Endothelial cell of umbilical vein (primary cell): ENCODE measurements at regions not wholly inside any gene's neighbourhood (a gene's known extent, or its start where the extent isn't known, plus 50 kb on each side); places are given as distances from the start of the nearest gene placed in this dataset.

ENCODE experiments used
- BruUV-seq: library from RNA; stranded (reverse); fragments of 400-500 nt; replicated peaks from 2 replicates; lab custom pipeline; 2021; lab: Mats Ljungman, UMichigan
- CTCF ChIA-PET: fragments of 300-600, 350-600 bp; sonication (Branson Sonifier 250); formaldehyde crosslinking; loops from one replicate; lab custom pipeline; 2021; ENCODE audit warnings: antibody characterized with exemption, inconsistent platforms; lab: Charles Lee
- POLR2A ChIA-PET: fragments of 300-600, 350-600 bp; sonication (Branson Sonifier 250); formaldehyde crosslinking; loops from one replicate; lab custom pipeline; 2021; ENCODE audit warnings: antibody characterized with exemption, inconsistent platforms; lab: Charles Lee
- DNase-seq: peaks from one replicate; pipeline ENCODE4 v3.0.0-alpha.2; 2011; ENCODE audit warnings: low read depth, low spot score
- FAIRE-seq: peaks from 2 replicates; lab custom pipeline; 2011; peaks lifted over from hg19 to GRCh38; lab: Jason Lieb, UNC
- H2AFZ ChIP-seq: 2 replicates; pipeline ENCODE4 v1.6.0; 2012; ENCODE audit warnings: low read depth, low read length, control low read depth, inconsistent platforms
- H3K27ac ChIP-seq: 2 replicates; pipeline ENCODE4 v1.5.1; 2011; ENCODE audit warnings: low read depth, mild to moderate bottlenecking, control low read depth, low read length, moderate library complexity; ENCODE audit not compliant: insufficient read depth
- H3K27me3 ChIP-seq, 2 experiments: 2 replicates each; pipeline versions ENCODE4 v1.6.0 to v1.6.1; 2011; ENCODE audit warnings: low read length in 2 of 2, mixed read lengths in 1 of 2; ENCODE audit not compliant: control insufficient read depth in 2 of 2, insufficient read depth in 2 of 2
- H3K36me3 ChIP-seq, 2 experiments: 2 replicates in 1 of 2; 3 replicates in 1 of 2; pipeline ENCODE4 v1.5.1; 2011; ENCODE audit warnings: low read length in 2 of 2, mild to moderate bottlenecking in 1 of 2, moderate library complexity in 1 of 2; ENCODE audit not compliant: control insufficient read depth in 2 of 2, insufficient read depth in 2 of 2; ENCODE audit errors: extremely low read depth in 1 of 2
- H3K4me1 ChIP-seq: 3 replicates; pipeline ENCODE4 v1.5.1; 2011; ENCODE audit warnings: mild to moderate bottlenecking, low read length; ENCODE audit not compliant: control insufficient read depth, insufficient read depth; ENCODE audit errors: extremely low read depth
- H3K4me2 ChIP-seq: 2 replicates; pipeline ENCODE4 v1.6.1; 2011; ENCODE audit warnings: low read length, control low read depth, mixed read lengths; ENCODE audit not compliant: insufficient read depth
- H3K4me3 ChIP-seq, 3 experiments: fragments of 200-600 bp in 1 of 3; sonication (generic), shearing (Covaris generic) in 1 of 3; replicated peaks in 1 of 3; 2 replicates each; pipeline ENCODE4 v1.5.1; 2011 to 2016; ENCODE audit warnings: control low read depth in 3 of 3, low read length in 3 of 3, mild to moderate bottlenecking in 2 of 3, inconsistent platforms in 1 of 3, low read depth in 1 of 3, moderate library complexity in 1 of 3; ENCODE audit not compliant: insufficient read depth in 1 of 3
- H3K79me2 ChIP-seq: 2 replicates; pipeline ENCODE4 v1.6.0; 2012; ENCODE audit warnings: low read length, inconsistent platforms; ENCODE audit not compliant: control insufficient read depth, insufficient read depth
- H3K9ac ChIP-seq: replicated peaks from 2 replicates; pipeline ENCODE3; 2011; ENCODE audit warnings: low read length, control low read depth; ENCODE audit not compliant: insufficient read depth; ENCODE audit errors: extremely low read depth
- H3K9me1 ChIP-seq: replicated peaks from 3 replicates; pipeline ENCODE4 v1.6.0; 2011; ENCODE audit warnings: mild to moderate bottlenecking, low read length; ENCODE audit not compliant: control insufficient read depth, insufficient read depth; ENCODE audit errors: extremely low read depth
- H3K9me3 ChIP-seq: replicated peaks from 2 replicates; pipeline ENCODE4 v1.5.1; 2012; ENCODE audit warnings: low read length, inconsistent platforms; ENCODE audit not compliant: control insufficient read depth, insufficient read depth
- H4K20me1 ChIP-seq: replicated peaks from 2 replicates; pipeline ENCODE3; 2011; ENCODE audit warnings: mild to moderate bottlenecking, low read length; ENCODE audit not compliant: control insufficient read depth, insufficient read depth; ENCODE audit errors: extremely low read depth
- EZH2 ChIP-seq: IDR thresholded peaks from 2 replicates; pipeline ENCODE4 v1.6.1; 2012; ENCODE audit warnings: borderline replicate concordance, low read depth, mild to moderate bottlenecking, moderate library complexity, low read length, inconsistent platforms; ENCODE audit not compliant: severe bottlenecking
- FOS ChIP-seq: IDR thresholded peaks from 2 replicates; pipeline ENCODE4 v1.6.1; 2011; ENCODE audit warnings: mild to moderate bottlenecking, low read length, moderate library complexity, borderline replicate concordance; ENCODE audit not compliant: insufficient read depth
- GATA2 ChIP-seq: IDR thresholded peaks from 2 replicates; pipeline ENCODE4 v1.7.0; 2011; ENCODE audit warnings: low read depth, mild to moderate bottlenecking, moderate library complexity, mixed read lengths, low read length; ENCODE audit not compliant: insufficient read length, insufficient read depth
- JUN ChIP-seq: IDR thresholded peaks from 2 replicates; pipeline ENCODE4 v1.6.1; 2011; ENCODE audit warnings: borderline replicate concordance, low read depth; ENCODE audit not compliant: insufficient read length, insufficient read depth
- MYC ChIP-seq: IDR thresholded peaks from one replicate; pipeline ENCODE4 v1.6.1; 2011; ENCODE audit warnings: mild to moderate bottlenecking, low read depth, low read length
- POLR2A ChIP-seq: IDR thresholded peaks from 2 replicates; pipeline ENCODE4 v1.6.1; 2012; ENCODE audit warnings: low read depth, mild to moderate bottlenecking, control low read depth, low read length
- POLR2AphosphoS5 ChIP-seq: IDR thresholded peaks from 2 replicates; pipeline ENCODE4 v1.6.1; 2012; ENCODE audit warnings: low read depth, mild to moderate bottlenecking, control low read depth, low read length, moderate library complexity; ENCODE audit not compliant: insufficient read depth
- dilution Hi-C: fragments of 300-500 bp; cut with MboI; formaldehyde crosslinking; loops from one replicate; pipeline ENCODE4 v1.15.0; 2019; ENCODE audit warnings: low sequenced_read_pairs; ENCODE audit not compliant: extremely low pct_ligation_motif_present
- intact Hi-C: fragments of 100-400 bp; cut with micrococcal nuclease; formaldehyde crosslinking; loops from one replicate; pipeline ENCODE4 v1.10.0; 2022
- TF ChIP-seq, protein P1 (sequence below), 2 donors: IDR thresholded peaks; 1 replicate in 1 of 2; 2 replicates in 1 of 2; pipeline ENCODE4 v1.5.1; 2011; ENCODE audit warnings: low read length in 2 of 2, mild to moderate bottlenecking in 2 of 2, moderate library complexity in 2 of 2, control low read depth in 1 of 2, inconsistent platforms in 1 of 2, low read depth in 1 of 2; ENCODE audit not compliant: insufficient read depth in 1 of 2; ENCODE audit errors: extremely low read depth in 1 of 2
- TF ChIP-seq, protein P2 (sequence below): IDR thresholded peaks from 2 replicates; pipeline ENCODE4 v1.6.1; 2011; ENCODE audit not compliant: insufficient read depth, insufficient read length

DNA sequence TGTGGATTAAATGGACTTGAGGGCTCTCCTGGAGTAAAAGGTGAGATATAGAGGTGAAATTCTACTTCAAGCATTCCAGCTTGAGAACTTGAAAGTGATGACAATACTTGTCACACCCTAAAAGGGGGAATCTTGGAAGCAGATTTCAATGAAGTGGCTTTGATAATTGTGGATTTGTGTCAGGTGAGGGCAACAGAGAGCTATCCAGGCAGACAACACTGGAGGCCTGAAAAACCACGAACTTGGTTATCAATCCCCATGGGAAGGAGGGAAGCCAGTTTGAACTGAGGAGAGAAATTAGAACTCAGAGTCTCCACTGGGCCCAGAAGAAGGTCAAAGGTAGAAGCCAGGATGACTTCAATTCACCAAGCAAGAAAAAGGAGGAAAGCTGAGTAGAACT is 263.9 kb downstream of the FIGN start:
- Histone ChIP-seq H3K9ac (no peak overlapping the region), H3K4me1 (no peaks in the 10 kb centered on the region), H3K79me2 (no peaks in the 10 kb centered on the region), H3K36me3 (no peaks in the 10 kb centered on the region), H3K9me3 (no peaks in the 10 kb centered on the region), H3K27me3 (peaks cover 2 to 3% of the 10 kb centered on the region in 2 experiments), H3K4me2 (no peak overlapping the region), H2AFZ (no peak overlapping the region), H3K9me1 (no peaks in the 10 kb centered on the region), H3K4me3 (no peak overlapping the region), H4K20me1 (no peaks in the 10 kb centered on the region), H3K27ac (no peak overlapping the region)
- ChIA-PET CTCF (interaction anchor here (0.5 to 2.6 kb wide), 14 partner anchors 9 to 589 kb away, joined by 3 to 29 read pairs (median 4); no protein-coding TSS in a partner anchor), POLR2A (no interaction called here)
- intact Hi-C loops, result loop anchor here (1.0 to 5.0 kb wide), 3 partner anchors 265 to 589 kb away; partner anchors contain the start of gene FIGN
- dilution Hi-C loops, result no loop called here
- TF ChIP-seq POLR2AphosphoS5 (no peak), MYC (no peak), GATA2 (no peak)
- TF ChIP-seq, protein P1, sequence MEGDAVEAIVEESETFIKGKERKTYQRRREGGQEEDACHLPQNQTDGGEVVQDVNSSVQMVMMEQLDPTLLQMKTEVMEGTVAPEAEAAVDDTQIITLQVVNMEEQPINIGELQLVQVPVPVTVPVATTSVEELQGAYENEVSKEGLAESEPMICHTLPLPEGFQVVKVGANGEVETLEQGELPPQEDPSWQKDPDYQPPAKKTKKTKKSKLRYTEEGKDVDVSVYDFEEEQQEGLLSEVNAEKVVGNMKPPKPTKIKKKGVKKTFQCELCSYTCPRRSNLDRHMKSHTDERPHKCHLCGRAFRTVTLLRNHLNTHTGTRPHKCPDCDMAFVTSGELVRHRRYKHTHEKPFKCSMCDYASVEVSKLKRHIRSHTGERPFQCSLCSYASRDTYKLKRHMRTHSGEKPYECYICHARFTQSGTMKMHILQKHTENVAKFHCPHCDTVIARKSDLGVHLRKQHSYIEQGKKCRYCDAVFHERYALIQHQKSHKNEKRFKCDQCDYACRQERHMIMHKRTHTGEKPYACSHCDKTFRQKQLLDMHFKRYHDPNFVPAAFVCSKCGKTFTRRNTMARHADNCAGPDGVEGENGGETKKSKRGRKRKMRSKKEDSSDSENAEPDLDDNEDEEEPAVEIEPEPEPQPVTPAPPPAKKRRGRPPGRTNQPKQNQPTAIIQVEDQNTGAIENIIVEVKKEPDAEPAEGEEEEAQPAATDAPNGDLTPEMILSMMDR (IDR thresholded peaks at IDR 0.05; ENCODE audit: extremely low read depth in 1 of 2, insufficient read depth in 1 of 2, low read depth in 1 of 2, low read length in 2 of 2), result peak in 1 of 2 donors; percentile 22
- DNase-seq (peak; percentile 18), FAIRE-seq (no peak)
- no TSS peak for BruUV-seq

DNA sequence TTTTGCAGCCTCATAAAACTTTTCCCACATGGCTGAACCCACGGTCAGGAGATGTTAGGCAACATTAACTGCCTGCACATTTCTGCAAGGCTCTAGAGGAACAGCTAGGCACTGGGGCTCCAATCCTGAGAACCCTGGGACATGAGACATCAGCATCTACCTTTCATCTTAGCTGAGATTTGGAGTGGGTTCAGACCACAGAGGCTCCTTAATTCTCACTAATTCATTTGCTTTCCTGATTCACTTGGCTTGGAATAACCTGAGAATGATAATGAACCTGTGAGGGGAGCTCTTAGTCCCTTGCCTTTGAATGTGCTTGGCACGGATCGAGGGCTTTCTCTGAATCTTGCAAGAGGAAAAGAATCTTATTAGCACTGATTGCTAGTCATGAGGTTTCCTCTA is 266.2 kb downstream of the FIGN start:
- DNase-seq (no peak), FAIRE-seq (no peak)
- no peak overlapping the region for H3K27ac ChIP-seq
- no peak overlapping the region for H3K9ac ChIP-seq
- H3K9me3 ChIP-seq, result no peaks in the 10 kb centered on the region
- H3K4me1 ChIP-seq, result no peaks in the 10 kb centered on the region
- ChIA-PET POLR2A (no interaction called here), CTCF (interaction anchor here (0.6 to 1.7 kb wide), 9 partner anchors 12 to 592 kb away, joined by 3 to 8 read pairs (median 3); no protein-coding TSS in a partner anchor)
- H3K27me3 ChIP-seq, result peaks cover 0 to 5% of the 10 kb centered on the region in 2 experiments
- dilution Hi-C loops (no loop called here), intact Hi-C loops (loop anchor here (2.0 kb wide), 1 partner anchor 121 kb away; no protein-coding TSS in a partner anchor)
- TF ChIP-seq EZH2 (no peak), GATA2 (no peak), FOS (no peak), POLR2AphosphoS5 (no peak), MYC (no peak), POLR2A (no peak), JUN (no peak)
- TF ChIP-seq, protein P2, sequence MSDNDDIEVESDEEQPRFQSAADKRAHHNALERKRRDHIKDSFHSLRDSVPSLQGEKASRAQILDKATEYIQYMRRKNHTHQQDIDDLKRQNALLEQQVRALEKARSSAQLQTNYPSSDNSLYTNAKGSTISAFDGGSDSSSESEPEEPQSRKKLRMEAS, result no peak
- TF ChIP-seq, protein P1 (IDR thresholded peaks at IDR 0.05; ENCODE audit: extremely low read depth in 1 of 2, insufficient read depth in 1 of 2, low read depth in 1 of 2, low read length in 2 of 2), result no peak
- H3K4me3 ChIP-seq, result no peak overlapping the region
- no TSS peak for BruUV-seq
- H2AFZ ChIP-seq, result no peak overlapping the region
- no peaks in the 10 kb centered on the region for H3K79me2 ChIP-seq
- H3K9me1 ChIP-seq, result no peaks in the 10 kb centered on the region
- no peaks in the 10 kb centered on the region for H3K36me3 ChIP-seq
- H4K20me1 ChIP-seq, result no peaks in the 10 kb centered on the region
- no peak overlapping the region for H3K4me2 ChIP-seq
